ENCODE measurements at regions not wholly inside any gene's neighbourhood (a gene's known extent, or its start where the extent isn't known, plus 50 kb on each side); places are given as distances from the start of the nearest gene placed in this dataset.

GRCh38 chr5:96015709-96016108 lies 54.1 kb upstream of the ELL2 start:
- no peak for DNase-seq

- DNase-seq, result no peak
Measured at GRCh38 chr5:96014395-96014794, 52.7 kb upstream of the ELL2 start.

DNA sequence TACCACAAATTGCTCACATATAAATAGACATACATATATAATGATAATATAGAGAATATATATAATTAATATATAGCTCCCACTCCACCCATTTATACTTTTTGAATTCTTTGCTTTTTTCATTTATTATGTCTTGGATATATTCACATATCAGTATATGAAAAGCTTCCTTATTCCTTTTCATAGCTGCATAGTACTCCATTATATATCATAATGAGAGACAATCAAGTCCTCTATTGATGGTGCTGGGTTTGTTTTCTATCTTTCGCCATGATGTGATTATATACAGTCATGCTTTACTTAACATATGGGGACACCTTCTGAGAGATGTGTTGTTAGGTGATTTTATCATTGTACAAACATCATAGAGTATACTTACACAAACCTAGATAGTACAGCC lies 51.6 kb upstream of the ELL2 start:
- no peak for DNase-seq

GRCh38 chr5:96012399-96012798 lies 50.7 kb upstream of the ELL2 start:
- no peak for DNase-seq

Measured in NCI-H226 (cell line).